Fibroblast of lung (primary cell): ENCODE measurements at regions not wholly inside any gene's neighbourhood (a gene's known extent, or its start where the extent isn't known, plus 50 kb on each side); places are given as distances from the start of the nearest gene placed in this dataset.

ENCODE experiments used
- DNase-seq, 2 donors: peaks; one replicate each; pipeline versions ENCODE4 v3.0.0 to v3.0.0-alpha.2; 2010; ENCODE audit warnings: low read depth in 2 of 2
- H2AFZ ChIP-seq: 2 replicates; pipeline ENCODE4 v1.5.1; 2012; ENCODE audit warnings: low read length, control low read depth, inconsistent platforms
- H3K27ac ChIP-seq: 2 replicates; pipeline ENCODE4 v1.5.1; 2011; ENCODE audit warnings: low read length, control low read depth; ENCODE audit not compliant: insufficient read depth
- H3K27me3 ChIP-seq: 2 replicates; pipeline ENCODE4 v1.5.1; 2011; ENCODE audit warnings: mild to moderate bottlenecking, low read length; ENCODE audit not compliant: control insufficient read depth, insufficient read depth
- H3K36me3 ChIP-seq: 2 replicates; pipeline ENCODE4 v1.5.1; 2011; ENCODE audit warnings: low read length; ENCODE audit not compliant: control insufficient read depth, insufficient read depth
- H3K4me1 ChIP-seq: 2 replicates; pipeline ENCODE4 v1.5.1; 2011; ENCODE audit warnings: low read length; ENCODE audit not compliant: control insufficient read depth, insufficient read depth; ENCODE audit errors: extremely low read depth
- H3K4me2 ChIP-seq: 2 replicates; pipeline ENCODE4 v1.5.1; 2011; ENCODE audit warnings: low read length, control low read depth; ENCODE audit not compliant: insufficient read depth; ENCODE audit errors: extremely low read depth
- H3K4me3 ChIP-seq, 4 experiments: fragments of 200-600 bp in 1 of 4; sonication (generic) in 1 of 4; replicated peaks in 1 of 4; 2 replicates each; pipeline ENCODE4 v1.5.1; 2011 to 2016; ENCODE audit warnings: low read length in 4 of 4, low read depth in 3 of 4, mild to moderate bottlenecking in 3 of 4, control low read depth in 2 of 4, inconsistent platforms in 1 of 4, mixed read lengths in 1 of 4; ENCODE audit not compliant: insufficient read depth in 1 of 4; ENCODE audit errors: control extremely low read depth in 1 of 4
- H3K79me2 ChIP-seq: 2 replicates; pipeline ENCODE4 v1.5.1; 2012; ENCODE audit warnings: mild to moderate bottlenecking, low read length, inconsistent platforms; ENCODE audit not compliant: control insufficient read depth, insufficient read depth
- H3K9ac ChIP-seq: 2 replicates; pipeline ENCODE4 v1.5.1; 2011; ENCODE audit warnings: mild to moderate bottlenecking, low read length, control low read depth; ENCODE audit not compliant: insufficient read depth
- H3K9me3 ChIP-seq: 2 replicates; pipeline ENCODE4 v1.5.1; 2012; ENCODE audit warnings: low read depth, low read length; ENCODE audit not compliant: control insufficient read depth, insufficient read depth
- H4K20me1 ChIP-seq: 2 replicates; pipeline ENCODE4 v1.5.1; 2011; ENCODE audit warnings: low read length; ENCODE audit not compliant: control insufficient read depth, insufficient read depth; ENCODE audit errors: extremely low read depth
- EZH2 ChIP-seq: IDR thresholded peaks from 2 replicates; pipeline ENCODE4 v1.5.1; 2012; ENCODE audit warnings: low read length, control low read depth, mild to moderate bottlenecking; ENCODE audit errors: missing control alignments
- TF ChIP-seq, protein P1 (sequence below), 2 donors: IDR thresholded peaks in 1 of 2; conservative IDR thresholded peaks in 1 of 2; 1 replicate in 1 of 2; 2 replicates in 1 of 2; pipeline ENCODE4 v1.5.1; 2011 to 2012; ENCODE audit warnings: low read length in 2 of 2, control low read depth in 1 of 2, inconsistent platforms in 1 of 2, low read depth in 1 of 2, mild to moderate bottlenecking in 1 of 2

DNA sequence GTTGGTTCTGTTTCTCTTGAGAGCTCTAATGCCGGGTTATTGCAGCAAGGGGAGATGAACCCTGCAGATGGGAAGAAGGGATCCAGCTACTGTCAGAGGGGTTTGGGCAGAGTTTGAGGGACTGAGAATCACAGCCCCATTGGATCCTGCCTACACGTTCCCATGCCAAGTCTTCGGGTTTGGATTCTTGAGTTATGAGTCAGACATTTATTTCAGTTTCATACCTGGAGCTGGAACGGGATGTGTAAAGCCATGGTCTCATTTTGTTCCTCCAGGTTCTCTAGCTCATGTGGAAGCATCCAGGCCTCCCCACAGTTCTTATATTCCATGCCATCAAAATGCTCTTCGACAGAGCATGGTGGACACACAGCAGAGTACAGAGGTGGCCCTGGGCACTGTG is 275.4 kb upstream of the IRX4 start:
- no peaks in the 10 kb centered on the region for H4K20me1 ChIP-seq
- no peaks in the 10 kb centered on the region for H3K27me3 ChIP-seq
- H3K4me1 ChIP-seq: no peaks in the 10 kb centered on the region
- no peak overlapping the region for H3K4me3 ChIP-seq
- no peak overlapping the region for H2AFZ ChIP-seq
- no peak for TF ChIP-seq EZH2
- TF ChIP-seq, protein P1, sequence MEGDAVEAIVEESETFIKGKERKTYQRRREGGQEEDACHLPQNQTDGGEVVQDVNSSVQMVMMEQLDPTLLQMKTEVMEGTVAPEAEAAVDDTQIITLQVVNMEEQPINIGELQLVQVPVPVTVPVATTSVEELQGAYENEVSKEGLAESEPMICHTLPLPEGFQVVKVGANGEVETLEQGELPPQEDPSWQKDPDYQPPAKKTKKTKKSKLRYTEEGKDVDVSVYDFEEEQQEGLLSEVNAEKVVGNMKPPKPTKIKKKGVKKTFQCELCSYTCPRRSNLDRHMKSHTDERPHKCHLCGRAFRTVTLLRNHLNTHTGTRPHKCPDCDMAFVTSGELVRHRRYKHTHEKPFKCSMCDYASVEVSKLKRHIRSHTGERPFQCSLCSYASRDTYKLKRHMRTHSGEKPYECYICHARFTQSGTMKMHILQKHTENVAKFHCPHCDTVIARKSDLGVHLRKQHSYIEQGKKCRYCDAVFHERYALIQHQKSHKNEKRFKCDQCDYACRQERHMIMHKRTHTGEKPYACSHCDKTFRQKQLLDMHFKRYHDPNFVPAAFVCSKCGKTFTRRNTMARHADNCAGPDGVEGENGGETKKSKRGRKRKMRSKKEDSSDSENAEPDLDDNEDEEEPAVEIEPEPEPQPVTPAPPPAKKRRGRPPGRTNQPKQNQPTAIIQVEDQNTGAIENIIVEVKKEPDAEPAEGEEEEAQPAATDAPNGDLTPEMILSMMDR (conservative IDR thresholded peaks at IDR 0.05 in 1 of 2, IDR thresholded peaks at IDR 0.05 in 1 of 2; ENCODE audit: low read depth in 1 of 2, low read length in 2 of 2): no peak
- no peaks in the 10 kb centered on the region for H3K9me3 ChIP-seq
- DNase-seq: no peak
- H3K27ac ChIP-seq: no peak overlapping the region
- H3K4me2 ChIP-seq: no peak overlapping the region
- H3K36me3 ChIP-seq: no peaks in the 10 kb centered on the region
- no peaks in the 10 kb centered on the region for H3K79me2 ChIP-seq
- no peak overlapping the region for H3K9ac ChIP-seq

- Histone ChIP-seq H2AFZ (no peak overlapping the region), H3K9me3 (no peaks in the 10 kb centered on the region), H3K36me3 (no peaks in the 10 kb centered on the region), H4K20me1 (no peaks in the 10 kb centered on the region), H3K4me2 (no peak overlapping the region), H3K4me1 (no peaks in the 10 kb centered on the region), H3K27ac (no peak overlapping the region), H3K79me2 (no peaks in the 10 kb centered on the region), H3K9ac (no peak overlapping the region), H3K27me3 (no peaks in the 10 kb centered on the region), H3K4me3 (no peak overlapping the region)
- no peak for DNase-seq
- no peak for TF ChIP-seq EZH2
- TF ChIP-seq, protein P1 (conservative IDR thresholded peaks at IDR 0.05 in 1 of 2, IDR thresholded peaks at IDR 0.05 in 1 of 2; ENCODE audit: low read depth in 1 of 2, low read length in 2 of 2): no peak
Observed at GRCh38 chr5:2157372-2157771, 274.6 kb upstream of the IRX4 start.

DNA sequence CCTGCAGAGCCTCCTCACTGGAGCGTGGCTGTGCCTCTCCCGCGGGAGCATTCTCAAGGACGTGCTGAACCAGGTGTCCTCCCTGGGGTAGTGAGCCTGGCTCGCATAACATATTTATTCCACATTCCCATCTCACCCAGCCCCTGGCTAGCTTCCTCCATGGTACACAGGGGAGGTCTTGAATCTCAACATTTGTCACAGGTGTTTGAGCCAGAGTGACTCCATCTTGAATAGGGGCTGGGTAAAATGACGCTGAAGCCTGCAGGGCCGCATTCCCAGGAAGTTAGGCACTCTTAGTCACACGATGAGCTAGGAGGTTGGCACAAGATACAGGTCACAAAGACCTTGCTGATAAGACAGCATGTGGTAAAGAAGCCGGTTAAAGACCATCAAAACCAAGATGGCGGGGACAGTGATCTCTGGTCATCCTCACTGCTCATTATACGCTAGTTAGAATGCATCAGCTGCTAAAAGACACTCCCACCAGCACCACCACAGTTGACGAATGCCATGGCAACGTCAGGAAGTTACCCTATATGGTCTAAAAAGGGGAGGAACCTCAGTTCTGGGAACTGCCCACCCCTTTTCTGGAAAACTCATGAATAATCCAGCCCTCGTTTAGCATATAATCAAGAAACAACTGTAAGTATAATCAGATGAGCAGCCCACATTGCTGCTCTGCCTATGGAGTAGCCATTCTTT is 273.8 kb upstream of the IRX4 start:
- Histone ChIP-seq H3K27ac (no peak overlapping the region), H3K79me2 (no peaks in the 10 kb centered on the region), H3K36me3 (no peaks in the 10 kb centered on the region), H3K9ac (no peak overlapping the region), H3K27me3 (no peaks in the 10 kb centered on the region), H3K4me2 (no peak overlapping the region), H3K4me3 (no peak overlapping the region), H4K20me1 (no peaks in the 10 kb centered on the region), H3K4me1 (no peaks in the 10 kb centered on the region), H3K9me3 (no peaks in the 10 kb centered on the region), H2AFZ (no peak overlapping the region)
- TF ChIP-seq, protein P1 (conservative IDR thresholded peaks at IDR 0.05 in 1 of 2, IDR thresholded peaks at IDR 0.05 in 1 of 2; ENCODE audit: low read depth in 1 of 2, low read length in 2 of 2): no peak
- TF ChIP-seq EZH2: no peak
- DNase-seq: no peak
